ENCODE measurements at regions not wholly inside any gene's neighbourhood (a gene's known extent, or its start where the extent isn't known, plus 50 kb on each side); places are given as distances from the start of the nearest gene placed in this dataset.
"Not testable (repeated sequence)": the region's sequence is repeated elsewhere in the genome, so short reads cannot be mapped to it uniquely, and the experiment has no call there.

GRCh38 chr18:39134255-39134654, 1568.7 kb upstream of the CELF4 start:
- DNase-seq: no peak

- DNase-seq: not testable (repeated sequence)
Observed at GRCh38 chr18:39127538-39127937, 1561.9 kb upstream of the CELF4 start.

GRCh38 chr18:39113790-39114189, 1548.2 kb upstream of the CELF4 start:
- no peak for DNase-seq

- no peak for DNase-seq
Observed at GRCh38 chr18:39105104-39105503, 1539.5 kb upstream of the CELF4 start.

- no peak for DNase-seq
Observed at GRCh38 chr18:39072970-39073369, 1507.4 kb upstream of the CELF4 start.

- DNase-seq: no peak
Observed at GRCh38 chr18:39062426-39062825, 1496.8 kb upstream of the CELF4 start.

- DNase-seq: no peak
Observed at GRCh38 chr18:39058386-39059000, 1492.9 kb upstream of the CELF4 start.

GRCh38 chr18:39057423-39058064, 1491.9 kb upstream of the CELF4 start:
- no peak for DNase-seq

GRCh38 chr18:39053571-39053970, 1488.0 kb upstream of the CELF4 start:
- no peak for DNase-seq

- DNase-seq: no peak
Observed at GRCh38 chr18:39051013-39051412, 1485.4 kb upstream of the CELF4 start.

GRCh38 chr18:39039813-39040212, 1474.2 kb upstream of the CELF4 start:
- no peak for DNase-seq

GRCh38 chr18:39037925-39038324, 1472.3 kb upstream of the CELF4 start:
- DNase-seq: peak; percentile 43 to 67

GRCh38 chr18:39033312-39033711, 1467.7 kb upstream of the CELF4 start:
- no peak for DNase-seq

- no peak for DNase-seq
Observed at GRCh38 chr18:39031647-39032046, 1466.0 kb upstream of the CELF4 start.

- DNase-seq: no peak
Observed at GRCh38 chr18:39030124-39030655, 1464.6 kb upstream of the CELF4 start.

- DNase-seq: no peak
Observed at GRCh38 chr18:39025531-39025930, 1459.9 kb upstream of the CELF4 start.

- DNase-seq: peak; percentile 47 to 48
Observed at GRCh38 chr18:39019989-39020388, 1454.4 kb upstream of the CELF4 start.

- no peak for DNase-seq
Observed at GRCh38 chr18:39007031-39007902, 1441.7 kb upstream of the CELF4 start.

- DNase-seq: no peak
Observed at GRCh38 chr18:38996056-38996455, 1430.5 kb upstream of the CELF4 start.

GRCh38 chr18:38993342-38993741, 1427.7 kb upstream of the CELF4 start:
- no peak for DNase-seq

- DNase-seq: no peak
Observed at GRCh38 chr18:38984968-38985367, 1419.4 kb upstream of the CELF4 start.

- DNase-seq: no peak
Observed at GRCh38 chr18:38982072-38982471, 1416.5 kb upstream of the CELF4 start.

GRCh38 chr18:38981389-38981788, 1415.8 kb upstream of the CELF4 start:
- no peak for DNase-seq

- DNase-seq: no peak
Observed at GRCh38 chr18:38980420-38980819, 1414.8 kb upstream of the CELF4 start.
